Adrenal gland (tissue), 5 donors: ENCODE measurements at regions not wholly inside any gene's neighbourhood (a gene's known extent, or its start where the extent isn't known, plus 50 kb on each side); places are given as distances from the start of the nearest gene placed in this dataset.

Source experiments
- CTCF ChIP-seq, 6 experiments: fragments of 450-650 bp in 4 of 6; fragments of 200-600 bp in 2 of 6; sonication (generic) in 1 of 6; IDR thresholded peaks; 1 replicate in 5 of 6; 2 replicates in 1 of 6; pipeline versions ENCODE4 v1.5.1 to v1.8.0; 2016 to 2021; ENCODE audit warnings: antibody characterized with exemption in 6 of 6, mild to moderate bottlenecking in 2 of 6, moderate library complexity in 1 of 6
- POLR2A ChIP-seq, 2 donors: fragments of 450-650 bp; IDR thresholded peaks; one replicate each; pipeline ENCODE4 v1.6.1; 2017; ENCODE audit warnings: antibody characterized with exemption in 2 of 2, mild to moderate bottlenecking in 2 of 2, moderate library complexity in 1 of 2
- donor health status: DM: no; HTN: no; CAD: no.

DNA sequence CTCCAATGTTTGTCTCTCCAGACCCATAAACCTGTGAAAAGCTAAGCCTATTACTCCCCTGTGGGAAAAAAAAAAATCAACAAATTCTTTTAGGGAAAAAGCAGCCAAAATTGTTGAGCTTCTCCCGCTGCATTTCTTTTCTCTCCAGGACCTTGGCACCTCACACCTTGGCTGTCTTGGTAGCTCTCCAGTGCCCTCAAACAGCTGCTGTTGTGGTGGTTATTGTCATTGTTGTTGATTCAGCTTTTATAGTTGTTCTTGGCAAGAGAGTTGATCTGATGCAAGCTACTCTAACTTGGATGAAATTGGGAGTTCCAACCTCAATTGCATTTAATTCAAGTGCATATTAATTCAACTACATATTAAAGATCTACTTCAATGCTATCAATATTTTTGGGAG is 516.9 kb upstream of the LARGE1 start:
- no peak for TF ChIP-seq CTCF (IDR thresholded peaks at IDR 0.05)
- no peak for TF ChIP-seq POLR2A (IDR thresholded peaks at IDR 0.05)
